DMS153 treated with DMSO at 0.1 percent for 48 hours (cell line): ENCODE measurements at regions not wholly inside any gene's neighbourhood (a gene's known extent, or its start where the extent isn't known, plus 50 kb on each side); places are given as distances from the start of the nearest gene placed in this dataset.

ENCODE experiments used
- DNase-seq: peaks from one replicate; lab custom pipeline; 2025; ENCODE audit not compliant: unreplicated experiment; lab: John Stamatoyannopoulos, UW

DNA sequence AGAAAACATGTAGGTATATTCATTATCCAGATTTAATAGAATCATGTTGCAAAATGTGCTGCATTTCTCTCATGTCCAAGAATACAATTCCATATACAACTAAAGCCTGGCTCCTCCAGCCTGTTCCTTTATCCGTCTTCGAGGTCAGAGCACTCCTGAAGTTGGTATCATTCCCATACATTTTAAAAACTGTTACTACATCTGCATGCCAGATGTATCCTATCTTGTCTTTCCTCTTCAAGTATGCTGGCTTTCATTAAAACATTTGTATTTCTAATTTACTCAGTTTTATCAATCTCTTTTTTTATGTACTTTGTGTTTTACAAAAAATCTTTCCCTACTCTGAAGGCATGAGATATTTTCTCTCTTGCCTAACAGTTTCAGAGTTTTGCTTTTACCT, 536.6 kb upstream of the USP24 start:
- DNase-seq = no peak

- DNase-seq = no peak
Observed at GRCh38 chr1:55750628-55750995, 535.4 kb upstream of the USP24 start.

DNA sequence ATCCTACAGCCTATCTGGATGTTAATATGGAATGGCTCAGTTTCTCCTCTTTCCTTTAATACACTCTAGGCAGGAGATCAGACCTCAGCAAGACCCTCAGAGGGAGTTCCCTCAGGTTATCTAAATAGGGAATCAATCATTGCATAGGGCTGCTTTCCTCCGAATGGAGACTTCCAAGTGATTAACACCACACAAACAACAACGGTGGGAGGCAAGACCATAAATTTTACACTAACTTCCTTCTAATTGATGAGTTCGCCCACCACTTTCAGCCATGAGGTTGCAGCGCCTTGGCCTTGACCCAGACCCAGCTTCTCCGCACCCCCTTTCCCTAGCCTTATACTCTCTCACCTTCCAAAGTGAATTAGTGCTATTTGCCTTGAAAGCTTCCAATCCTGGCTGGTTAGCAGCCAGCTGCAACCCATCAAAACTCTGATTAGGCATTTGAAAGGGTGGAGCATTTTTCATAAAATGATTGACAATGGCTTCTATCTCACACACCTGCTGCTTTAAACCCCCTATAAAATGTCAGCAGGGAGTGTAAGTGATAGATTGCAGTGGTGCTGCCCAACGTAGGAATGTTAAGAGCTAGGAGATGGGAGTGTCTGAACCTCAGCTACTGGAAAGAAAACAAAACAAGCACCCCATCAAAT, 534.9 kb upstream of the USP24 start:
- DNase-seq = no peak

- DNase-seq = no peak
Observed at GRCh38 chr1:55747408-55747841, 532.3 kb upstream of the USP24 start.

DNA sequence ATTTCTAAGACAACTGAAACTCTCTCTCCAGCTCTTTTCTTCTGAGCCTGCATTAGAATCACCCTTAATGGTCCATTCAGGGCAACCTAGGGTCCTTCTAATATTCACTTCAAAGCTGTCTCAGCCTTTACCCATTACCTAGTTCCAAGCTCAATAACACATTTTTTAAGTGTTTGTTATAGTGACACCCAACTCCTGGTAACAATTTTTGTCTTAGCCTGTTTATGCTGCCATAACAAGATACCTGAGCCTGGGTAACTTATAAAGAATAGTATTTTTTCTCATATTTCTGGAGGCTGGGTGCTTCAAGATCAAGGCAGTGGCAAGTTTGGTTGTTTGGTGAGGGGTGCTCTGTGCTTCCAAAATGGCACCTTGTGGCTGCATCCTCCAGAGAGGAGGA, 531.5 kb upstream of the USP24 start:
- DNase-seq = no peak

GRCh38 chr1:55741516-55741915, 526.4 kb upstream of the USP24 start:
- no peak for DNase-seq

- DNase-seq = no peak
Observed at GRCh38 chr1:55735106-55735505, 519.9 kb upstream of the USP24 start.

GRCh38 chr1:55726994-55727393, 511.8 kb upstream of the USP24 start:
- no peak for DNase-seq

GRCh38 chr1:55725378-55725777, 510.2 kb upstream of the USP24 start:
- DNase-seq = no peak

GRCh38 chr1:55724551-55725325, 509.6 kb upstream of the USP24 start:
- no peak for DNase-seq

- no peak for DNase-seq
Observed at GRCh38 chr1:55723001-55723400, 507.8 kb upstream of the USP24 start.

GRCh38 chr1:55720261-55720660, 505.1 kb upstream of the USP24 start:
- no peak for DNase-seq

- DNase-seq = no peak
Observed at GRCh38 chr1:55718758-55719671, 503.9 kb upstream of the USP24 start.

DNA sequence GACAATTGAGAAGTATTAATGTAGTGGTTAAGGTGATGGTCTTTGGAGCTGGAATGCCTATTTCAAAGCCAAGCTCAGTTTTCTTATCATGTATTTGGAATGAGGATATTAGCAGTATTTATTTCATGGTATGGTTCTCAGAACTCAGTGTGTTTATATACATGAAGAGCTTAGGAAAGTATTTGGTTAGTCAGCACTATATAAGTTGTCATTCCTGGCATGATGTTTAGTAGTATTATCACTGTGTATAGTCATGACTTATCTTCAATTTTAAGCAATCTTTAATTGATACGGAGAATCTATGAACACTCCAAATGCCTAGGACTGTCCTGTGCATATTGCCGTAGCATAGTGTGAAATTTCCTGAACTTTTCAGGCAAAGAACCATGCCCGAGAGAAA, 501.9 kb upstream of the USP24 start:
- DNase-seq = no peak

GRCh38 chr1:55716610-55717009, 501.4 kb upstream of the USP24 start:
- no peak for DNase-seq

GRCh38 chr1:55716151-55716550, 501.0 kb upstream of the USP24 start:
- no peak for DNase-seq

GRCh38 chr1:55714230-55714629, 499.1 kb upstream of the USP24 start:
- DNase-seq = no peak

- no peak for DNase-seq
Observed at GRCh38 chr1:55713516-55713915, 498.4 kb upstream of the USP24 start.

GRCh38 chr1:55712148-55712547, 497.0 kb upstream of the USP24 start:
- no peak for DNase-seq

- no peak for DNase-seq
Observed at GRCh38 chr1:55708781-55709180, 493.6 kb upstream of the USP24 start.

- no peak for DNase-seq
Observed at GRCh38 chr1:55707846-55708245, 492.7 kb upstream of the USP24 start.

- no peak for DNase-seq
Observed at GRCh38 chr1:55707196-55707595, 492.0 kb upstream of the USP24 start.
